GM23338 (cell line): ENCODE measurements at regions not wholly inside any gene's neighbourhood (a gene's known extent, or its start where the extent isn't known, plus 50 kb on each side); places are given as distances from the start of the nearest gene placed in this dataset.

Experiments
- ATAC-seq: fragments of 200-7000 bp; cut with Tn5 transposase; 3 replicates; pipeline ENCODE4 v1.9.1; 2020
- DNase-seq: peaks from one replicate; pipeline ENCODE4 v3.0.0-alpha.2; 2015; ENCODE audit warnings: low spot score
- H2AFZ ChIP-seq: fragments of 200-600 bp; sonication (generic); 2 replicates; pipeline ENCODE4 v1.8.0; 2016; ENCODE audit warnings: antibody characterized with exemption, mild to moderate bottlenecking, moderate library complexity
- H3F3A ChIP-seq: fragments of 200-600 bp; sonication (generic); replicated peaks from 2 replicates; pipeline ENCODE4 v1.8.0; 2017; ENCODE audit warnings: antibody characterized with exemption, mixed run types, low read depth
- H3K27ac ChIP-seq: fragments of 200-600 bp; sonication (generic); 2 replicates; pipeline ENCODE4 v1.6.1; 2016; ENCODE audit warnings: low read depth
- H3K27me3 ChIP-seq: fragments of 200-600 bp; sonication (generic); 2 replicates; pipeline ENCODE4 v1.8.0; 2016; ENCODE audit warnings: mild to moderate bottlenecking, mixed run types, moderate library complexity; ENCODE audit not compliant: insufficient read depth
- H3K36me3 ChIP-seq: fragments of 200-600 bp; sonication (generic); 2 replicates; pipeline ENCODE4 v1.8.0; 2016; ENCODE audit warnings: mild to moderate bottlenecking; ENCODE audit not compliant: insufficient read depth
- H3K4me1 ChIP-seq: fragments of 200-600 bp; sonication (generic); 2 replicates; pipeline ENCODE4 v1.8.0; 2016; ENCODE audit warnings: mild to moderate bottlenecking, moderate library complexity; ENCODE audit not compliant: insufficient read depth
- H3K4me2 ChIP-seq: fragments of 200-600 bp; sonication (generic); 2 replicates; pipeline ENCODE4 v1.7.1; 2017; ENCODE audit warnings: mixed run types
- H3K4me3 ChIP-seq: fragments of 200-600 bp; sonication (generic); 2 replicates; pipeline ENCODE4 v1.6.1; 2016; ENCODE audit warnings: mixed run types
- H3K79me2 ChIP-seq: fragments of 200-600 bp; sonication (generic); replicated peaks from 2 replicates; pipeline ENCODE4 v1.8.0; 2017; ENCODE audit warnings: mild to moderate bottlenecking; ENCODE audit not compliant: insufficient read depth
- H3K9me2 ChIP-seq: fragments of 200-600 bp; sonication (generic); 2 replicates; pipeline ENCODE4 v1.8.0; 2017; ENCODE audit not compliant: insufficient read depth
- H4K20me1 ChIP-seq: fragments of 200-600 bp; sonication (generic); replicated peaks from 2 replicates; pipeline ENCODE4 v1.8.0; 2017; ENCODE audit warnings: mild to moderate bottlenecking; ENCODE audit not compliant: insufficient read depth
- H3K27ac Mint-ChIP-seq: 2 replicates; pipeline ENCODE4 v1.8.0; 2020; ENCODE audit warnings: inconsistent platforms, mild to moderate bottlenecking, moderate library complexity, mixed read lengths
- H3K27me3 Mint-ChIP-seq: 3 replicates; pipeline ENCODE4 v1.8.0; 2022; ENCODE audit warnings: low read depth, mild to moderate bottlenecking, moderate library complexity, mixed read lengths, inconsistent platforms; ENCODE audit not compliant: insufficient read depth, poor library complexity
- H3K36me3 Mint-ChIP-seq: 3 replicates; pipeline ENCODE4 v1.8.0; 2021; ENCODE audit warnings: low read depth, mild to moderate bottlenecking, inconsistent platforms, moderate library complexity, mixed read lengths
- H3K4me1 Mint-ChIP-seq: 3 replicates; pipeline ENCODE4 v1.8.0; 2020; ENCODE audit warnings: mild to moderate bottlenecking, inconsistent platforms, mixed read lengths
- H3K4me3 Mint-ChIP-seq: 3 replicates; pipeline ENCODE4 v1.8.0; 2021; ENCODE audit warnings: moderate library complexity, mild to moderate bottlenecking, inconsistent platforms, mixed read lengths
- H3K9me3 Mint-ChIP-seq: 3 replicates; pipeline ENCODE4 v1.8.0; 2020; ENCODE audit warnings: moderate library complexity, mild to moderate bottlenecking, inconsistent platforms, mixed read lengths
- CREB1 ChIP-seq: fragments of 250-450 bp; sonication (Bioruptor Pico); IDR thresholded peaks from 2 replicates; pipeline ENCODE4 v1.5.0; 2020; ENCODE audit warnings: low read depth, mild to moderate bottlenecking, moderate library complexity
- EZH2phosphoT487 ChIP-seq: fragments of 200-600 bp; sonication (generic); IDR thresholded peaks from one replicate; pipeline ENCODE4 v1.8.1; 2018; ENCODE audit warnings: antibody characterized with exemption; ENCODE audit not compliant: unreplicated experiment
- JUNB ChIP-seq: IDR thresholded peaks from one replicate; pipeline ENCODE4 v1.6.1; 2016; ENCODE audit warnings: antibody characterized with exemption; ENCODE audit not compliant: unreplicated experiment
- POLR2AphosphoS5 ChIP-seq: IDR thresholded peaks from 2 replicates; pipeline ENCODE4 v1.6.1; 2016; ENCODE audit warnings: antibody characterized with exemption, low read depth
- ZNF114 ChIP-seq: fragments of 250-450 bp; sonication (Bioruptor Pico); IDR thresholded peaks from 2 replicates; pipeline ENCODE4 v1.5.0; 2020; ENCODE audit warnings: mild to moderate bottlenecking, moderate library complexity
- ZNF331 ChIP-seq: fragments of 250-450 bp; sonication (Bioruptor Pico); IDR thresholded peaks from 2 replicates; pipeline ENCODE4 v1.5.0; 2020; ENCODE audit warnings: low read depth, mild to moderate bottlenecking, moderate library complexity
- TF ChIP-seq, protein P1 (sequence below): IDR thresholded peaks from 2 replicates; pipeline ENCODE4 v1.6.1; 2016; ENCODE audit warnings: antibody characterized with exemption
- TF ChIP-seq, protein P2 (sequence below): fragments of 250-450 bp; sonication (Bioruptor Pico); IDR thresholded peaks from 2 replicates; pipeline ENCODE4 v1.5.0; 2020; ENCODE audit warnings: mild to moderate bottlenecking, moderate library complexity

DNA sequence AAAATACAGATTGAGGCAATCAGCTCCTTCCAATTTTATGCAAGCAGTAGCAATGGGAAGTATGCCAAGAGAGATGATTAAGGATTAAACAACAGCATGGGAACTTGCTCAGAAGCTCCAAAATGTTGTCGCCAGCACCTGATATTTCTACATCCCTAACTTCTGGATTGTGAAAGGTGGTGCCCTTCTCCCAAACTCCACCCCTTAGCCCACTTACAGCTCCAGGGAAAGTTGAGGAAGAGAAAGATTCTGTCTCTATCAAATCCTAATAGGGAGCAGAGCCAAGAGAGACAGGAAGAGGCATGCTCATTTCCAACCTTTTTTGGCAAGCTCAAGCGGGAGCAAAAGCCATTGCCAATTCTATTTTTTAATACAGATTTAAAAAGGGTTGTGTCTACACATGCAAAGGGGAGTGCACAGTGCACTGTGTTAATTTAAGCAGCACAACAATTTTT lies 92.4 kb upstream of the NR3C1 start:
- no peak overlapping the region for H3K4me3 Mint-ChIP-seq
- Histone ChIP-seq H3K4me3 (no peak overlapping the region), H3K36me3 (no peaks in the 10 kb centered on the region), H3K27me3 (no peaks in the 10 kb centered on the region), H3F3A (no peaks in the 10 kb centered on the region), H2AFZ (no peak overlapping the region), H3K9me2 (no peaks in the 10 kb centered on the region), H3K27ac (no peak overlapping the region), H3K4me1 (no peaks in the 10 kb centered on the region), H3K4me2 (no peak overlapping the region), H4K20me1 (no peaks in the 10 kb centered on the region), H3K79me2 (no peaks in the 10 kb centered on the region)
- no peaks in the 10 kb centered on the region for H3K36me3 Mint-ChIP-seq
- H3K4me1 Mint-ChIP-seq = no peaks in the 10 kb centered on the region
- no peaks in the 10 kb centered on the region for H3K9me3 Mint-ChIP-seq
- ATAC-seq = no peak
- no peaks in the 10 kb centered on the region for H3K27me3 Mint-ChIP-seq
- DNase-seq = no peak
- no peak for TF ChIP-seq EZH2phosphoT487
- no peak for TF ChIP-seq POLR2AphosphoS5
- TF ChIP-seq, protein P1, sequence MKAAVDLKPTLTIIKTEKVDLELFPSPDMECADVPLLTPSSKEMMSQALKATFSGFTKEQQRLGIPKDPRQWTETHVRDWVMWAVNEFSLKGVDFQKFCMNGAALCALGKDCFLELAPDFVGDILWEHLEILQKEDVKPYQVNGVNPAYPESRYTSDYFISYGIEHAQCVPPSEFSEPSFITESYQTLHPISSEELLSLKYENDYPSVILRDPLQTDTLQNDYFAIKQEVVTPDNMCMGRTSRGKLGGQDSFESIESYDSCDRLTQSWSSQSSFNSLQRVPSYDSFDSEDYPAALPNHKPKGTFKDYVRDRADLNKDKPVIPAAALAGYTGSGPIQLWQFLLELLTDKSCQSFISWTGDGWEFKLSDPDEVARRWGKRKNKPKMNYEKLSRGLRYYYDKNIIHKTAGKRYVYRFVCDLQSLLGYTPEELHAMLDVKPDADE = no peak
- TF ChIP-seq JUNB = no peak
- no peak for TF ChIP-seq ZNF331
- TF ChIP-seq CREB1 (CRISPR knock-in tag) = no peak
- no peak for TF ChIP-seq ZNF114 (CRISPR knock-in tag)
- TF ChIP-seq, protein P2, sequence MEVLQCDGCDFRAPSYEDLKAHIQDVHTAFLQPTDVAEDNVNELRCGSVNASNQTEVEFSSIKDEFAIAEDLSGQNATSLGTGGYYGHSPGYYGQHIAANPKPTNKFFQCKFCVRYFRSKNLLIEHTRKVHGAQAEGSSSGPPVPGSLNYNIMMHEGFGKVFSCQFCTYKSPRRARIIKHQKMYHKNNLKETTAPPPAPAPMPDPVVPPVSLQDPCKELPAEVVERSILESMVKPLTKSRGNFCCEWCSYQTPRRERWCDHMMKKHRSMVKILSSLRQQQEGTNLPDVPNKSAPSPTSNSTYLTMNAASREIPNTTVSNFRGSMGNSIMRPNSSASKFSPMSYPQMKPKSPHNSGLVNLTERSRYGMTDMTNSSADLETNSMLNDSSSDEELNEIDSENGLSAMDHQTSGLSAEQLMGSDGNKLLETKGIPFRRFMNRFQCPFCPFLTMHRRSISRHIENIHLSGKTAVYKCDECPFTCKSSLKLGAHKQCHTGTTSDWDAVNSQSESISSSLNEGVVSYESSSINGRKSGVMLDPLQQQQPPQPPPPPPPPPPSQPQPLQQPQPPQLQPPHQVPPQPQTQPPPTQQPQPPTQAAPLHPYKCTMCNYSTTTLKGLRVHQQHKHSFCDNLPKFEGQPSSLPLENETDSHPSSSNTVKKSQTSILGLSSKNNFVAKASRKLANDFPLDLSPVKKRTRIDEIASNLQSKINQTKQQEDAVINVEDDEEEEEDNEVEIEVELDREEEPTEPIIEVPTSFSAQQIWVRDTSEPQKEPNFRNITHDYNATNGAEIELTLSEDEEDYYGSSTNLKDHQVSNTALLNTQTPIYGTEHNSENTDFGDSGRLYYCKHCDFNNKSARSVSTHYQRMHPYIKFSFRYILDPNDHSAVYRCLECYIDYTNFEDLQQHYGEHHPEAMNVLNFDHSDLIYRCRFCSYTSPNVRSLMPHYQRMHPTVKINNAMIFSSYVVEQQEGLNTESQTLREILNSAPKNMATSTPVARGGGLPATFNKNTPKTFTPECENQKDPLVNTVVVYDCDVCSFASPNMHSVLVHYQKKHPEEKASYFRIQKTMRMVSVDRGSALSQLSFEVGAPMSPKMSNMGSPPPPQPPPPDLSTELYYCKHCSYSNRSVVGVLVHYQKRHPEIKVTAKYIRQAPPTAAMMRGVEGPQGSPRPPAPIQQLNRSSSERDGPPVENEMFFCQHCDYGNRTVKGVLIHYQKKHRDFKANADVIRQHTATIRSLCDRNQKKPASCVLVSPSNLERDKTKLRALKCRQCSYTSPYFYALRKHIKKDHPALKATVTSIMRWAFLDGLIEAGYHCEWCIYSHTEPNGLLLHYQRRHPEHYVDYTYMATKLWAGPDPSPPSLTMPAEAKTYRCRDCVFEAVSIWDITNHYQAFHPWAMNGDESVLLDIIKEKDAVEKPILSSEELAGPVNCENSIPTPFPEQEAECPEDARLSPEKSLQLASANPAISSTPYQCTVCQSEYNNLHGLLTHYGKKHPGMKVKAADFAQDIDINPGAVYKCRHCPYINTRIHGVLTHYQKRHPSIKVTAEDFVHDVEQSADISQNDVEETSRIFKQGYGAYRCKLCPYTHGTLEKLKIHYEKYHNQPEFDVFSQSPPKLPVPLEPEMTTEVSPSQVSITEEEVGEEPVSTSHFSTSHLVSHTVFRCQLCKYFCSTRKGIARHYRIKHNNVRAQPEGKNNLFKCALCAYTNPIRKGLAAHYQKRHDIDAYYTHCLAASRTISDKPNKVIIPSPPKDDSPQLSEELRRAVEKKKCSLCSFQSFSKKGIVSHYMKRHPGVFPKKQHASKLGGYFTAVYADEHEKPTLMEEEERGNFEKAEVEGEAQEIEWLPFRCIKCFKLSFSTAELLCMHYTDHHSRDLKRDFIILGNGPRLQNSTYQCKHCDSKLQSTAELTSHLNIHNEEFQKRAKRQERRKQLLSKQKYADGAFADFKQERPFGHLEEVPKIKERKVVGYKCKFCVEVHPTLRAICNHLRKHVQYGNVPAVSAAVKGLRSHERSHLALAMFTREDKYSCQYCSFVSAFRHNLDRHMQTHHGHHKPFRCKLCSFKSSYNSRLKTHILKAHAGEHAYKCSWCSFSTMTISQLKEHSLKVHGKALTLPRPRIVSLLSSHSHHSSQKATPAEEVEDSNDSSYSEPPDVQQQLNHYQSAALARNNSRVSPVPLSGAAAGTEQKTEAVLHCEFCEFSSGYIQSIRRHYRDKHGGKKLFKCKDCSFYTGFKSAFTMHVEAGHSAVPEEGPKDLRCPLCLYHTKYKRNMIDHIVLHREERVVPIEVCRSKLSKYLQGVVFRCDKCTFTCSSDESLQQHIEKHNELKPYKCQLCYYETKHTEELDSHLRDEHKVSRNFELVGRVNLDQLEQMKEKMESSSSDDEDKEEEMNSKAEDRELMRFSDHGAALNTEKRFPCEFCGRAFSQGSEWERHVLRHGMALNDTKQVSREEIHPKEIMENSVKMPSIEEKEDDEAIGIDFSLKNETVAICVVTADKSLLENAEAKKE (CRISPR knock-in tag) = no peak
- H3K27ac Mint-ChIP-seq = no peak overlapping the region
